ENCODE measurements at regions not wholly inside any gene's neighbourhood (a gene's known extent, or its start where the extent isn't known, plus 50 kb on each side); places are given as distances from the start of the nearest gene placed in this dataset.
"Not testable (repeated sequence)": the region's sequence is repeated elsewhere in the genome, so short reads cannot be mapped to it uniquely, and the experiment has no call there.

- DNase-seq, result not testable (repeated sequence)
Observed at GRCh38 chr2:94576486-94576885, 294.7 kb upstream of the TEKT4 start.

GRCh38 chr2:94577160-94577559 is 294.1 kb upstream of the TEKT4 start:
- DNase-seq, result not testable (repeated sequence)

GRCh38 chr2:94579221-94579620 is 292.0 kb upstream of the TEKT4 start:
- not testable (repeated sequence) for DNase-seq

GRCh38 chr2:94583081-94583723 is 288.0 kb upstream of the TEKT4 start:
- not testable (repeated sequence) for DNase-seq

GRCh38 chr2:94584569-94584968 is 286.7 kb upstream of the TEKT4 start:
- not testable (repeated sequence) for DNase-seq

- not testable (repeated sequence) for DNase-seq
Observed at GRCh38 chr2:94586032-94586982, 284.9 kb upstream of the TEKT4 start.

- DNase-seq, result not testable (repeated sequence)
Observed at GRCh38 chr2:94587042-94587441, 284.2 kb upstream of the TEKT4 start.

- not testable (repeated sequence) for DNase-seq
Observed at GRCh38 chr2:94594019-94594836, 277.0 kb upstream of the TEKT4 start.

GRCh38 chr2:94595956-94596355 is 275.3 kb upstream of the TEKT4 start:
- DNase-seq, result not testable (repeated sequence)

- not testable (repeated sequence) for DNase-seq
Observed at GRCh38 chr2:94598075-94598713, 273.0 kb upstream of the TEKT4 start.

GRCh38 chr2:94600929-94601328 is 270.3 kb upstream of the TEKT4 start:
- not testable (repeated sequence) for DNase-seq

GRCh38 chr2:94602466-94602865 is 268.8 kb upstream of the TEKT4 start:
- DNase-seq, result no peak

GRCh38 chr2:94622113-94622618 is 249.1 kb upstream of the TEKT4 start:
- DNase-seq, result no peak

- not testable (repeated sequence) for DNase-seq
Observed at GRCh38 chr2:94628953-94629352, 242.3 kb upstream of the TEKT4 start.

GRCh38 chr2:94641397-94641796 is 229.8 kb upstream of the TEKT4 start:
- not testable (repeated sequence) for DNase-seq

GRCh38 chr2:94652131-94652530 is 219.1 kb upstream of the TEKT4 start:
- DNase-seq, result not testable (repeated sequence)

GRCh38 chr2:94669858-94670257 is 201.4 kb upstream of the TEKT4 start:
- DNase-seq, result not testable (repeated sequence)

- DNase-seq, result not testable (repeated sequence)
Observed at GRCh38 chr2:94694236-94694635, 177.0 kb upstream of the TEKT4 start.

- DNase-seq, result not testable (repeated sequence)
Observed at GRCh38 chr2:94708982-94709381, 162.2 kb upstream of the TEKT4 start.

GRCh38 chr2:94725543-94725942 is 145.7 kb upstream of the TEKT4 start:
- DNase-seq, result no peak

GRCh38 chr2:94735536-94735935 is 135.7 kb upstream of the TEKT4 start:
- DNase-seq, result not testable (repeated sequence)
